HCT116 (cell line): ENCODE measurements at regions not wholly inside any gene's neighbourhood (a gene's known extent, or its start where the extent isn't known, plus 50 kb on each side); places are given as distances from the start of the nearest gene placed in this dataset.

Experiments used
- EZH2phosphoT487 ChIP-seq: fragments of 200-600 bp; IDR thresholded peaks from 2 replicates; pipeline ENCODE4 v1.6.1; 2018; ENCODE audit warnings: antibody characterized with exemption, borderline replicate concordance
- FOSL1 ChIP-seq: IDR thresholded peaks from 2 replicates; pipeline ENCODE4 v1.6.1; 2012; ENCODE audit warnings: low read depth
- POLR2A ChIP-seq: IDR thresholded peaks from 2 replicates; pipeline ENCODE4 v1.7.0; 2011; ENCODE audit warnings: borderline replicate concordance; ENCODE audit not compliant: insufficient read depth, insufficient read length; ENCODE audit errors: extremely low read depth
- POLR2AphosphoS5 ChIP-seq: IDR thresholded peaks from 2 replicates; pipeline ENCODE4 v1.6.1; 2011; ENCODE audit warnings: mild to moderate bottlenecking, low read depth, low read length, moderate library complexity
- SIN3A ChIP-seq: IDR thresholded peaks from 2 replicates; pipeline ENCODE4 v1.6.1; 2012; ENCODE audit warnings: low read depth
- ZNF274 ChIP-seq: fragments of 200-500 bp; sonication (Bioruptor generic); IDR thresholded peaks from 2 replicates; pipeline ENCODE4 v1.6.1; 2014; ENCODE audit warnings: mild to moderate bottlenecking, low read depth, low read length, inconsistent platforms
- TF ChIP-seq, protein P1 (sequence below), 3 experiments: fragments of 200-600 bp in 1 of 3; sonication (generic) in 1 of 3; IDR thresholded peaks in 2 of 3; conservative IDR thresholded peaks in 1 of 3; 2 replicates each; pipeline ENCODE4 v1.5.1; 2012 to 2017; ENCODE audit warnings: low read depth in 2 of 3, low read length in 2 of 3, antibody characterized with exemption in 1 of 3, borderline replicate concordance in 1 of 3, control low read depth in 1 of 3, mild to moderate bottlenecking in 1 of 3, mixed read lengths in 1 of 3, mixed run types in 1 of 3, moderate library complexity in 1 of 3; ENCODE audit not compliant: insufficient read depth in 1 of 3

DNA sequence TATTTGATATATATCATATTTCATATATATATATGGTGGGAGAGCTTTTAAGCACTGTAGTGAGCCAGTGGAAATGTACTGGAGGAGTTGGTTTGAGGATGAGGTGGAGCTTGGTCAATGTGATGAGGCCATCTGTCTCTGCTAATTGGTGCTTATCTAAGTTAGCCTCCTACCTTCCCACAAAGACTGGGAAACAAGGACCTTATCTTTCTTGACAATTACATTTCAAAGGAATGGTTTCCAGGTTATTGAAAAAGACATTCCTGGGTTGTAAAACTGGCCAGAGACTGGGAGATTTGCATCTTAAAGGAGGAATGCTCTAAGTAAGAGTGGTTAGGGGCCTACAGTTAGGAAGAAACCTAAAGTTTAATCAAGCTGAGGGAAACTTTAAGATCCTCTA is 212.8 kb upstream of the SYT1 start:
- TF ChIP-seq, protein P1, sequence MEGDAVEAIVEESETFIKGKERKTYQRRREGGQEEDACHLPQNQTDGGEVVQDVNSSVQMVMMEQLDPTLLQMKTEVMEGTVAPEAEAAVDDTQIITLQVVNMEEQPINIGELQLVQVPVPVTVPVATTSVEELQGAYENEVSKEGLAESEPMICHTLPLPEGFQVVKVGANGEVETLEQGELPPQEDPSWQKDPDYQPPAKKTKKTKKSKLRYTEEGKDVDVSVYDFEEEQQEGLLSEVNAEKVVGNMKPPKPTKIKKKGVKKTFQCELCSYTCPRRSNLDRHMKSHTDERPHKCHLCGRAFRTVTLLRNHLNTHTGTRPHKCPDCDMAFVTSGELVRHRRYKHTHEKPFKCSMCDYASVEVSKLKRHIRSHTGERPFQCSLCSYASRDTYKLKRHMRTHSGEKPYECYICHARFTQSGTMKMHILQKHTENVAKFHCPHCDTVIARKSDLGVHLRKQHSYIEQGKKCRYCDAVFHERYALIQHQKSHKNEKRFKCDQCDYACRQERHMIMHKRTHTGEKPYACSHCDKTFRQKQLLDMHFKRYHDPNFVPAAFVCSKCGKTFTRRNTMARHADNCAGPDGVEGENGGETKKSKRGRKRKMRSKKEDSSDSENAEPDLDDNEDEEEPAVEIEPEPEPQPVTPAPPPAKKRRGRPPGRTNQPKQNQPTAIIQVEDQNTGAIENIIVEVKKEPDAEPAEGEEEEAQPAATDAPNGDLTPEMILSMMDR (IDR thresholded peaks at IDR 0.05 in 2 of 3, conservative IDR thresholded peaks at IDR 0.05 in 1 of 3; ENCODE audit: borderline replicate concordance in 1 of 3, insufficient read depth in 1 of 3, low read depth in 2 of 3, low read length in 2 of 3), result no peak
- no peak for TF ChIP-seq POLR2AphosphoS5
- no peak for TF ChIP-seq POLR2A
- no peak for TF ChIP-seq EZH2phosphoT487
- no peak for TF ChIP-seq ZNF274
- no peak for TF ChIP-seq FOSL1
- no peak for TF ChIP-seq SIN3A
